Daoy (cell line): ENCODE measurements at regions not wholly inside any gene's neighbourhood (a gene's known extent, or its start where the extent isn't known, plus 50 kb on each side); places are given as distances from the start of the nearest gene placed in this dataset.

Experiments used
- DNase-seq: peaks from one replicate; pipeline ENCODE4 v3.0.0-alpha.2; 2015; ENCODE audit warnings: low read depth

GRCh38 chr2:152227969-152228592 is 52.5 kb upstream of the STAM2 start:
- DNase-seq: no peak

DNA sequence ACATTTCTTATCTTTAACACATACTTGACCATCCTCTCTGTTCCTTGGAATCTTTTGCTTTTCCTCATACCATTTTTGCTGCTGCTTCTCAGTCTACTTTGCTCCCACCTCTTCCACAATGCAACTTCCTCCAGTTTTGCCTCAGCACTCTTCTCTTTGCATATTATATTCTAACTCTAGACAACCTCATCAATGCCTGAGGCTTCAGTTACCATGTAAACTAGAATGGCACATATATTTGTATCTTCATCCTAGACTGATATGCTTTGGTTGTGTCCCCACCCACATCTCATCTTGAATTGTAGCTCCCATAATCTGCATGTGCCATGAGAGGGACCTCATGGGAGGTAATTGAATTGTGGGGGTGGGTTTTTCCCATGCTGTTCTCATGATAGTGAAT is 55.9 kb upstream of the STAM2 start:
- DNase-seq: no peak

GRCh38 chr2:152234277-152234676 is 58.7 kb upstream of the STAM2 start:
- DNase-seq: no peak

DNA sequence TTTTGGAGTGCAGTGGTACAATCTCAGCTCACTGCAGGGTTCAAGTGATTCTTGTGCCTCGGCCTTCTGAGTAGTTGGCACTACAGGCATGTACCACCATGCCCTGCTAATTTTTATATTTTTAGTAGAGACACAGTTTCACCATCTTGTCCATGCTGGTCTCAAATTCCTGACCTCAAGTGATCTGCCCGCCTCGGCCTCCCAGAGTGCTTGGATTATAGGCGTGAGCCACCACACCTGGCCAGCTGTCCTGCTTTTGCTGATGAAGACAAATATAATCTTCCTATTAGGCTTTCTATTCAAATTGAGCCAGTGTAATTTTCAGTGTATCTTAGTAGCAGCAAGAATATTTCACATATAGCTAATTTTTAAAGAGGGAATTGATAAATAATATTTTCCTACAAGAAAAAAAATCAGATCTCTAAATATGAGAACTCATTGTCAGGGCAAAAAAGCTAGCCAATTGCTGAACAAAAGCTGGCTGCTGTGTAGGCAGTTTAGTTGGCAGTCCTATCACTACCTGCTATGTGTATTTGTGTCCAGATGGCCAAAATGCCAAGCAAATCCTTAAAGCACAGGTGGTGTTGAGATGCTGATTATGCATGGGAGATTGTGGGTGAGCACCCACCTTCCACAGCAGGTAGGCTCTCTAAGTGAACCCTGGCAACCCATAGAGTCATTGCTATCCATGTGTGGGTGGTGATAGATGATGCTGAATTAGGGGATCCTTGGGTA is 60.8 kb upstream of the STAM2 start:
- no peak for DNase-seq

DNA sequence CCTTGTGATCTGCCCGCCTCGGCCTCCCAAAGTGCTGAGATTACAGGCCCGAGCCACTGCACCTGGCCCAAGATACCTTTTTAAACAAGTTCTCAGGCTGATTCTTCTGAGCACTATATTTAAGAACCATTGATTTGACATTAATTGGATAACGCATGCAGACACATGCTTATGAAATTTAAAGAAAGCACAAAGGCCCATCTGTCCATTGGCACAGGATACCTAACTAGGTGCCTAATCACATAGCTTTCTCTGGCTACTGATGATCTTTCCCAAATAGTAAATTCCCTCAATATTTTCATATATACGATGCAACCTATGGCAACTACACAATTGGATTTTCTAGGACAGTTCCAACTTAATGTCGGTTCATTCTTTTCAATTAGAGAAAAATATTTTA is 62.5 kb upstream of the STAM2 start:
- DNase-seq: no peak

GRCh38 chr2:152240559-152241231 is 65.1 kb upstream of the STAM2 start:
- peak; percentile 6 for DNase-seq

DNA sequence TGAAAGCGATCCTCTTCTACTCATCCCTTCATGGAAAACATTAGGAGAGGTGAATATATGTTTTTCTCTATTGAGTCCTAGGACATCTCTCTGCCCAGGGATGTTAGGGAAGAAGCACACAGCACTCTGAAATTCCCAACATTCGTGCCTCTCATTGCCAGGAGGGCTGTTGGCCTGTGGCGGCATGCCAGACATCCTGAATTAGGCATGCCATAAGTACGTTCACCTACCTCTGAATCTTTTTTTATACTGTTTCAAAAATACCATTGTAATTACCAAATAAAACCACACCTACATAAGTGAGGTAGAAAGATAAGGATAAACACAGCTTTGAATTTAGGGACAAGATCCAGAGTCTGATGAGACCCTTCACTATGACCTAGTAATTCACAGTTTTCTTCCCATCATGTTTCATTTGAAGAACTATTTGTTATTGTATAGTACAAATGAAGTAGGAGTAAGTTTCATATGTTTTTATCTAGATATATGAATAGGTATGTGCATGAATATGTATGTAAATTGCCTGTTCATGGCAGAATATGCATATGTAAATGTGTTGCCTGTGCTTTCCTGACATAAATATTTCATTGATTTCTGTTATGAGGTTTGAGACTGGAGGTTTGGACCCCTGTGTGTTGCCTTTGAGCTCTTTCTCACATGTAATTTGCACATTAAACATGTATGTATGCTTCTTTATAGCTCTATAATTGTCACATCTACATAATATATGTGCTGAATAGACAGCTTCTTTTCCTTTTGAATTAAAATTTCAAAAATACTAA is 66.6 kb upstream of the STAM2 start:
- no peak for DNase-seq

DNA sequence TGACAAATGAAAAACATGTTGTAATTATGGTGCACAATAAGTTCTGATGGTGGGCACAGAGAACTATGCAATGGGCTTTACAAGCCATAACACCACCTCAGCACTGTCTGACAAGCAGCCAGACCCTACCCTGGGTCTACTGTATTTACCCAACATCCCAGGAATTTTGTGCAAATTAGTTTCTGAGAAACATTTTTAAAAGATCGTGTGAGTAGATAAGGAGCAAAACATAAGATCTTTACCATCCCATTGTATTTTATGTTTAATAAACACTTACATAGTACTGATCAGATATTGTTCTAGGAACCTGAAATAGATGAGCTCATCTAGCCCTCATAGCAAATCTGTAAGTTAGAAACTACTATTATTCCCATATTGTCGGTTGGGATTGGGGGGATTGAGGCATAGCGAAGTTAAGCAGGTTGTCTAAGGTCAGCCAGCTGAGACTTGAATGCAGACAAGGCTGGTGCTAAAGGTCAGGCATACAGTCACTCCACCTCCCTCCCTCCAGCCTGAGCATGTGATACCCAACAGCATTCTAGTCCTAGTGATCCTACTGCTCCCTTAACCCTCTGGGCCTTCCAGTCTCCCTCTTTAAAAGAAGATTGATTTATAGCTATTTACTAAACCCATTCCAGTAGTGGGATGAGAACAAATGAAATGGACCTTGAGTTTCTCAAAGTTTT is 67.4 kb upstream of the STAM2 start:
- DNase-seq: no peak

- DNase-seq: no peak
Measured at GRCh38 chr2:152243761-152244640, 68.4 kb upstream of the STAM2 start.

DNA sequence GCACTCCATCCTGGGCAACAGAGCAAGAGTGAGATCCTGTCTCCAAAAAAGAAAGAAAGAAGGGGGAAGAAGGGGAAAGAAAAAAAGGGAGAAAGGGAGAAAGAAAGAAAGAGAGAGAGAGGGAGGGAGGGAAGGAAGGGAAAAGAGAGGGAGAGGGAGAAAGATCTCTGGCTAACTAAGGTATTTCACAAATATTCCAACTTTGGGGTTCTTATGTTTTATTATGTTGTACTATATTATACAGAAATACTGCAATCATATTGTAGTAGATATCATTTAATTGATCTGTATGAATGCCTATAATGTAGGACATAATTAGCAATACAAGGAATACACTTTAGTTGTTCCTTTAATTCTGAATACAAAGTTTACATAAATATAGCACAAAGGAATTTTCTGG is 70.1 kb upstream of the STAM2 start:
- no peak for DNase-seq

GRCh38 chr2:152246686-152247336 is 71.2 kb upstream of the STAM2 start:
- DNase-seq: no peak

DNA sequence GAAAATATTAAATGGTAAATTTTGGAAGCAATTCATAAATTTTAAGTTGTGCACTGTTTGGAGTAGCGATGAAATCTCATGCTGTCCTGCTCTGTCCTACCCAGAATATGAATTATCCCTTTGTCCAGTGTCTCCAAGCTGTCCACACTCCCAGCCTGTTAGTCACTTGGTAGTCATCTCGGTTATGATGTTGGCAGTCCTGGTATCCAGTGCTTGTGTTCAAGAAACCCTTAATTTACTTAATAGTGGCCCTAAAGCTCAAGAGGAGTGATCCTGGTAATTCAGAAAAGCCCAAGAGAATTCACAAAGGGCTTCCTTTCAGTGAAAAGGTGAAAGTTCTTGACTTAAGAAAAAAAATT is 71.8 kb upstream of the STAM2 start:
- DNase-seq: peak; percentile 10

DNA sequence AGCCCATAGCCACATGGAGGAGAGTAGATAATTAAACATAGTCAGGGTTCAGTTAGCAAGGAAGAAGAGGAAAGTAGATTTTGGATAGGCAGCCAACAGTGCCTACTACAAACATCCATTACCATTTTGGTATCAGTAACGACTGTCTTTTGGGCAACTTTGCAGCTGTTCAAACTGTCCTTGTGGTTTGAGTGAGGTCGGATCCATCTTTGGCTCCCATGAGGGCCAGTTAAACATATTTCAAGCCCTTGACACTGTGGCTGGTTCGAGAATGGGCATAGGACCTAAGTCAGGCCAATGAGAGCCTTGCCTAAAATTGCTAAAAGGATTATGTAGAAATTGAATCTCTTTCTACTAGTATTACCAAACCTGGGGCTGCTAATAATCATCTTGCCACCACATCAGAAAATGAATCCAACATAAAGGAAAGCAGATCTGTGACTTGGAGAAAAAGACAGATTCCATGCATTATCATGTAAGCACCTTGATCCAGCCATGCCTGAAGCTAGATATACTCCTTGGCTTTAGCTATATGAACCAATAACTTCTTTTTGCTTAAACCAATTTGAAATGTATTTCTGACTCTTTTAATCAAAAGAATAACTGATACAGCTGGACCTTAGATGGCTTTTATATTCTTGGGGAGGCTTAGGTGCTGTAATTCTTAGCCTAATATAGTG is 75.0 kb upstream of the STAM2 start:
- no peak for DNase-seq

DNA sequence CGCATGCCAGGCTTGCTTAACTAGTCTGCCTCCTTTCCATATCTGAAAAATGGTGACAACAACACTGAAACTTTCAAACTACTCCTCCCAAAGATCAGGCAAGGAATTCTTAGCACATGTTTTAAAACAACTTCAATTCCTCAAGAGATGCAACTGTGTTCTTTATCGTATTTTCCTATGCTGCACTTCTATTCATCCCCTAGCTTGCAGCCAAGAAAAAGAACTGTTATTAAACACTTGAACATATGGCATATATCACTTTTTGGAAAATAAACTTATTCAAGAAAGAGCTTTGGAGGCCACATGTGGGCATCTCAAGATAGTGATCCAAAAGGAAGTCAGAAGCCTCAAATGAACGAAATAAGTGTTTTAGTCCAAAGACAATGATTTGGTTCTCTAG is 75.6 kb upstream of the STAM2 start:
- no peak for DNase-seq

GRCh38 chr2:152251811-152252210 is 76.2 kb upstream of the STAM2 start:
- DNase-seq: no peak

DNA sequence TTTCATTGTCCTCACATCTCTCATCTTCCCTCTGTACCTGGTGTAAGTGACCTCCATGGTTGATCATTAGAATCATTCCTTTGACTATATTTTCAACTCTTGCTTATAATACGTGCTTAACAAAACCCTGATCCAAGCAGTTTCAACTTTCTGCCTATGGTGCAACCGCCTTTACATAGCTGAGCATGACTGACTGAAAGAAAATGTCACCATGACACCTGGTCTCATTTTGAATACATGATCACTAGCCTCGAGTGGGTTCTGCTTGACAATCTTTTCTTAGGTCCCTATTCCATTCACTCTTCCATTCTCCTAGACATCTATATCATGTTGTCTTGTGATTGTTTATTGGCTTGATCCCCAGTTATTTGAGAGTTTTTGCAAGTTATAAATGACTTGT is 78.9 kb upstream of the STAM2 start:
- no peak for DNase-seq

- no peak for DNase-seq
Measured at GRCh38 chr2:152254976-152255375, 79.4 kb upstream of the STAM2 start.

GRCh38 chr2:152255918-152256317 is 79.1 kb upstream of the FMNL2 start:
- no peak for DNase-seq

DNA sequence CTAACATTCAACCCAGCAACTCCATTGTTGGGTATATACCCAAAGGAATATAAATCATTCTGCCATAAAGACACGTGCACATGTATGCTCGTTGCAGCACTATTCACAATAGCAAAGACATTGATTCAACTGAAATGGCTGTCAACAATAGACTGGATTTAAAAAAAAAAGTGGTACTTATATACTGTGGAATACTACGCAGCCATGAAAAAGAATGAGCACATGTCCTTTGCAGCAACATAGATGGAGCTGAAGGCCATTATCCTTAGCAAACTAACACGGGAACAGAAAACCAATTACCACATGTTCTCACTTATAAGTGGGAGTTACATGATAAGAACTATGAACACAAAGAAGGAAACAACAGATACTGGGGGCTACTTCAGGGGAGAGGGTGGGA is 74.0 kb upstream of the FMNL2 start:
- DNase-seq: no peak

- DNase-seq: no peak
Measured at GRCh38 chr2:152263911-152264310, 71.1 kb upstream of the FMNL2 start.
